Astrocyte of the spinal cord (primary cell): ENCODE measurements at regions not wholly inside any gene's neighbourhood (a gene's known extent, or its start where the extent isn't known, plus 50 kb on each side); places are given as distances from the start of the nearest gene placed in this dataset.

Experiments
- DNase-seq: peaks from one replicate; pipeline ENCODE4 v3.0.0; 2011; ENCODE audit warnings: low read depth, low spot score
- H3K4me3 ChIP-seq: 2 replicates; pipeline ENCODE4 v1.5.1; 2011; ENCODE audit warnings: low read depth, mild to moderate bottlenecking, low read length, moderate library complexity
- in situ Hi-C: cut with HindIII; loops from 2 replicates; pipeline ENCODE4 v1.10.0; 2017; ENCODE audit warnings: low sequenced_read_pairs
- TF ChIP-seq, protein P1 (sequence below): IDR thresholded peaks from 2 replicates; pipeline ENCODE4 v1.5.1; 2012; ENCODE audit warnings: low read depth, mild to moderate bottlenecking, low read length, inconsistent platforms

DNA sequence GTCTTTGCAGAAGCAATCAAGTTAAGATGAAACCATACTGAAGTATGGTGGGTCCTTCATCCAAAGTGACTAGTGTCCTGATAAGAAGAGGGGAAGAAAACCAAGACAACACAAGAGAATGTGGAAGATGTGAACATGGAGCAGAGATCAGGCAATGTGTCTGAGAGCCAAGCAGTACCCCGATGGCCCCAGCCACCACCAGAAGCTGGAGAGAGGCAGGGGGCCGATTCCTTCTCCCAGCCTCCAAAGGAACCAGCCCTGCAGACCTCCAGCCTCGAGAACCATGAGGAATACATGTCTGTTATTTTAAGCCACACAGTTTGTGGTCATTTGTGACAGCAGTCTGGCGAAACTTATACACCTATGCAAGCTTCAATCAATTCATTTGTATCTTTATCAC, 93.2 kb downstream of the IRS2 start:
- TF ChIP-seq, protein P1, sequence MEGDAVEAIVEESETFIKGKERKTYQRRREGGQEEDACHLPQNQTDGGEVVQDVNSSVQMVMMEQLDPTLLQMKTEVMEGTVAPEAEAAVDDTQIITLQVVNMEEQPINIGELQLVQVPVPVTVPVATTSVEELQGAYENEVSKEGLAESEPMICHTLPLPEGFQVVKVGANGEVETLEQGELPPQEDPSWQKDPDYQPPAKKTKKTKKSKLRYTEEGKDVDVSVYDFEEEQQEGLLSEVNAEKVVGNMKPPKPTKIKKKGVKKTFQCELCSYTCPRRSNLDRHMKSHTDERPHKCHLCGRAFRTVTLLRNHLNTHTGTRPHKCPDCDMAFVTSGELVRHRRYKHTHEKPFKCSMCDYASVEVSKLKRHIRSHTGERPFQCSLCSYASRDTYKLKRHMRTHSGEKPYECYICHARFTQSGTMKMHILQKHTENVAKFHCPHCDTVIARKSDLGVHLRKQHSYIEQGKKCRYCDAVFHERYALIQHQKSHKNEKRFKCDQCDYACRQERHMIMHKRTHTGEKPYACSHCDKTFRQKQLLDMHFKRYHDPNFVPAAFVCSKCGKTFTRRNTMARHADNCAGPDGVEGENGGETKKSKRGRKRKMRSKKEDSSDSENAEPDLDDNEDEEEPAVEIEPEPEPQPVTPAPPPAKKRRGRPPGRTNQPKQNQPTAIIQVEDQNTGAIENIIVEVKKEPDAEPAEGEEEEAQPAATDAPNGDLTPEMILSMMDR: no peak
- DNase-seq: no peak
- no peak overlapping the region for H3K4me3 ChIP-seq
- in situ Hi-C loops: no loop called here

DNA sequence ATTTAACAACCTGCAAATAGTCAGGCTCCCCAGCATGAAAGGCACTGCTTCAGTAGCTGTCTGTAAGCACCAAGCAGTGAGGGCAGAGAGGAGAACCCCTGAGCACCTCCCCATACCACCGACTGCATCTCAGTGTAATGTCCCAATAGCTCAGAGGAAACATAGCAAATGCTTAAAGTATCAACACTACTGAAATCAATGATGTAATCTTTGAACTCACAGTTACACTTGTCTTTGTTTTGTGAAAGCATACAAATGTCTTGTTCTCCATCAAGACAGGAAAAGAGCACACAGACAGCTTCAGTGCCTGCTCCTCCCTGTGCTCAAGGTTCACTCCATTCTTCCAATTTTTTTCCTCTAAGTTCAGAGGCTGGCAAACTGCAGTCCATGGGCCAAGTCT, 94.7 kb downstream of the IRS2 start:
- TF ChIP-seq, protein P1: no peak
- in situ Hi-C loops: no loop called here
- H3K4me3 ChIP-seq: no peak overlapping the region
- DNase-seq: no peak

DNA sequence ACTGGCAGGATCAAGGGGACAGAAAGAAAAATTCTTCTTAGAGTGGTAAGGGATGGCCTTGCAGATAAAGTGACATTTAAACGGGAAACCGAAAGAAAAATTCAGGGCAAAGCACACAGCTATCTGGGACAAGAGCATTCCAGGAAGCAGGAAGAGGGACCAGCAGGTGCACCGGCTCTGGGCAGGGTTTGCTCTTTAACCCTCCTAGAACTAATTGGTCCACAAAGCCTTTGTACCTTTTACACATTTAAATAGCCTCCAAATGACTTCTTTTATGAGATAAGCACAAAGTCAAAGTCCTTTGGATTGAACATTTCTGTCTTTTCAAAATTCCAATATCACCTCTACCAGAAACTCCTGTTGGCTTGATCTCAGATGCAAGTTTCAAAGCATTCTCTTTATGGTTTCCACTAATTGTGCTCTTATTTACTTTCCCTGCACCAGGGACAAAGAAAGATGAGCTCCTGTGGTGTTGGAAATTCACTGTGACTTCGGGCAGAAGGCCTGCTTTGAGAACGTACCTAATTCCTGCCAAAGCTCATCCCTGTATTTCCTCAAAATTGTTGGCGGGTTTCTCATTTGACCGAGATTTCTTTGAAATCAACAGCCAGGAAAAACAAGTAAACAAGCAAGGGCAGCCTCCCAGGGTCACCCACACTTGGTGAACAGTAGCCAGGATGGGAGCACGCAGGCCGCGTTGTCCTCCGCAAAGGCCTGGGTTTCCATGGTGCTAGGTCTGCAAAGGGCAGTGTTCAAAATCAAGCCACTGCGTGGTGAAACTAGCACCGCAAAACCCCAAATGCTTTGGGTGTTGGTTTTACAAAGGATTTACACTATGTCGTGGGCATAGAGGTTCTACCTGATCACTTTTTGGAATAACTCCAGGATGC, 98.6 kb downstream of the IRS2 start:
- H3K4me3 ChIP-seq: no peak overlapping the region
- DNase-seq: no peak
- TF ChIP-seq, protein P1: no peak
- in situ Hi-C loops: no loop called here

DNA sequence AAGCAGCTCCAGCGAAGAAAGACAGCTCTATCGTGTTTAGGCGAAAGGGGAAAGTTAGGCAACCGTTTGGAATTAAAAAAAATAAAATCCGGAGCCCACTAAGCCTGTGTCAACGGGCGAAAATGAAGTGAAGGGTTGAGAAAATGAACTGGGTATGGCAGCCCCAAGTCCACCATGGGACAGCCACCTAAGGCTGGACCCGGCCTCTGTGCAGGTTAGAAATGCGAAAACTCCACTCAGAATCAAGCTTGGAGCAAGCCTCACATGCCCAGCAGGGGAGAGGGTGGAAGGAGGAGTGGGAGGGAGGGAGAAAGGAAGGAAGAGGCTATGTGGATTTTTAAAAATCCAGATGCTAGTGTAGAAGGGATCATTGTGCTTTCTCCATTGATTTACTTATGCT, 101.2 kb downstream of the IRS2 start:
- no peak overlapping the region for H3K4me3 ChIP-seq
- TF ChIP-seq, protein P1: no peak

DNA sequence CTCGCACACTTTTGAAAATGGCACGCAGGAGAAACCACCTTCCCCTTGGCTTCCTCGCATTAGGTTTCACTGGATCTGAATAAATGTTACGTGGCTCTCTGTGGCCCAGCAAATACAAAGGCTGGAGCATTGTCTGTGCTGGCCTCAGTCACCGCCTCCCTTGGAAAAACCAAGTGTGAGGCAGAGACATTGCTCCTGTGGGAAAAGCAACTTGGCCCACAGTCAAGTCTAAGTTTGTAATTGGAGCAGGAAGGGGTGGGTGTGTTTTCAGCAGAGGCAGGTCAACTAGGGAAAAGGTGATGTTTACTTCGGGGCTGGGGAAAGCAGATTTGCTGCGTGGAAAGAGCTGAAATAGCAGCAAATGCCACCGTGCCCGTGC, 101.6 kb downstream of the IRS2 start:
- H3K4me3 ChIP-seq: no peak overlapping the region
- TF ChIP-seq, protein P1: no peak
- in situ Hi-C loops: no loop called here
- no peak for DNase-seq

More for the DNA sequence above, 101.2 kb downstream of the IRS2 start:
- in situ Hi-C loops: no loop called here
- no peak for DNase-seq

DNA sequence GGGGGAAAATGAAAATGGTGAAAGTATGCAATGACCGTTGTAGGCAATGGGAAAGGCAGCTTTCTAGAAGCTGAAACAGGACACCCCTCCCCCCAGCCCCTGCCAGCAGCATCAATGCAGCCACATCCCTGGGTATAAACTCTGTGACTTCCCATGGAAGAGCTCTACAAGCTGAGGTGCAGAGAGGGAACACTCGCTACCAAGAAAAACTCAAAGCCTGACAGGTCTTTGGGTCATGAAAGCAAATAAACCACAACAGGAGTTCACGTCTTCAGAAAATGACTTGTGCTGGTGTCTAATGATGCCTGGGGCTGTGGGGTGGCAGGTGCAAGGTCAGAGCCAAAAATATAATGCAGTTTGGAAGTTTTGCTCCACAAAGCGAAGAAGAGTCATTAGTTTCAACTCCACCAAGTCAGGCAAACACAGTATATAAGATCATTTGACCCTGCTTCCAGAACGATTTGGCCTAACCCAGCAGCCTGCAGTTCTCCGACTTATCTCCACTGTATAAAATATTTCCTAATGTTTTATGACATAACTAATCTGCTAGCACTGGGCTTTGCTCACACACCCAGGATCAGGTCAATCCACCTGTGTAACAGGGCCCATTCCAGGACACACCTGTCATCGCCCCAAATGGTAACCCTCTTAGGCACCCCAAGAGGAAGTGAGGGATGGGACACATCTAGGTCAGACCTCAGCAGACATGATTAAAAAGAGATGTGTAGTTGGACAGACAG, 102.1 kb downstream of the IRS2 start:
- no peak for DNase-seq
- in situ Hi-C loops: no loop called here
- no peak overlapping the region for H3K4me3 ChIP-seq
- TF ChIP-seq, protein P1: no peak
